HEK293 (cell line): ENCODE measurements at regions not wholly inside any gene's neighbourhood (a gene's known extent, or its start where the extent isn't known, plus 50 kb on each side); places are given as distances from the start of the nearest gene placed in this dataset.

Experiments
- CTCF ChIA-PET: fragments of 350-600 bp; formaldehyde crosslinking; extraction: SDS; loops from one replicate; lab custom pipeline; 2021; ENCODE audit warnings: antibody characterized with exemption; lab: Yijun Ruan, JAX
- POLR2A ChIA-PET: fragments of 300-600 bp; formaldehyde crosslinking; extraction: SDS; loops from one replicate; lab custom pipeline; 2020; ENCODE audit warnings: antibody characterized with exemption, inconsistent platforms; lab: Yijun Ruan, JAX
- H3K27ac ChIP-seq: fragments of 200-500 bp; sonication (Bioruptor generic); 2 replicates; pipeline ENCODE4 v1.5.1; 2014; ENCODE audit warnings: low read depth, low read length, control low read depth, inconsistent platforms; ENCODE audit errors: extremely low read depth
- H3K36me3 ChIP-seq, 2 experiments: fragments of 200-500 bp in 1 of 2; sonication (Bioruptor generic) in 1 of 2; 1 replicate in 1 of 2; 2 replicates in 1 of 2; pipeline ENCODE4 v1.5.1; 2014 to 2017; ENCODE audit warnings: inconsistent platforms in 2 of 2, low read length in 2 of 2; ENCODE audit not compliant: control insufficient read depth in 2 of 2, insufficient read depth in 1 of 2
- H3K4me1 ChIP-seq: fragments of 200-500 bp; sonication (Bioruptor generic); 2 replicates; pipeline ENCODE4 v1.5.1; 2014; ENCODE audit warnings: mild to moderate bottlenecking, low read length, inconsistent platforms; ENCODE audit not compliant: control insufficient read depth, insufficient read depth
- H3K4me3 ChIP-seq: 2 replicates; pipeline ENCODE4 v1.5.1; 2011; ENCODE audit warnings: low read depth, mild to moderate bottlenecking, control low read depth, low read length, moderate library complexity
- H3K9me3 ChIP-seq: fragments of 200-500 bp; sonication (Bioruptor generic); 2 replicates; pipeline ENCODE4 v1.5.1; 2014; ENCODE audit warnings: low read depth, low read length, inconsistent platforms; ENCODE audit not compliant: control insufficient read depth, insufficient read depth
- BCL11A ChIP-seq: fragments of 450-650 bp; formaldehyde crosslinking; IDR thresholded peaks from 2 replicates; pipeline ENCODE4 v1.5.1; 2016; ENCODE audit warnings: low read depth, missing biosample characterization, missing genetic modification characterization
- GLIS1 ChIP-seq: fragments of 450-650 bp; formaldehyde crosslinking; IDR thresholded peaks from 2 replicates; pipeline ENCODE4 v1.5.1; 2016; ENCODE audit warnings: missing biosample characterization, missing genetic modification characterization
- HOXA7 ChIP-seq: sonication (generic); formaldehyde crosslinking; IDR thresholded peaks from 2 replicates; pipeline ENCODE4 v1.8.1; 2022; ENCODE audit warnings: missing genetic modification reagents, borderline replicate concordance
- KLF7 ChIP-seq: fragments of 450-650 bp; formaldehyde crosslinking; IDR thresholded peaks from 2 replicates; pipeline ENCODE4 v1.5.1; 2016; ENCODE audit warnings: missing biosample characterization, missing genetic modification characterization, borderline replicate concordance
- MEIS1 ChIP-seq: sonication (generic); formaldehyde crosslinking; IDR thresholded peaks from 2 replicates; pipeline ENCODE4 v1.8.1; 2022; ENCODE audit warnings: missing genetic modification reagents, mild to moderate bottlenecking, borderline replicate concordance
- PBX3 ChIP-seq: sonication (generic); formaldehyde crosslinking; IDR thresholded peaks from 2 replicates; pipeline ENCODE4 v1.8.1; 2022; ENCODE audit warnings: mild to moderate bottlenecking, moderate library complexity, missing genetic modification reagents
- PRDM4 ChIP-seq: fragments of 450-650 bp; formaldehyde crosslinking; IDR thresholded peaks from 2 replicates; pipeline ENCODE4 v1.5.1; 2017; ENCODE audit warnings: missing biosample characterization, missing genetic modification characterization
- SETDB1 ChIP-seq: IDR thresholded peaks from one replicate; pipeline ENCODE4 v1.6.1; 2017; ENCODE audit warnings: mild to moderate bottlenecking, low read length, moderate library complexity, mixed read lengths; ENCODE audit not compliant: insufficient read length
- SP7 ChIP-seq: fragments of 450-650 bp; formaldehyde crosslinking; IDR thresholded peaks from 2 replicates; pipeline ENCODE4 v1.5.1; 2016; ENCODE audit warnings: missing biosample characterization, missing genetic modification characterization
- TRIM28 ChIP-seq: IDR thresholded peaks from 2 replicates; pipeline ENCODE4 v1.6.1; 2011; ENCODE audit warnings: low read length, control low read depth, borderline replicate concordance
- ZNF10 ChIP-seq: fragments of 450-650 bp; formaldehyde crosslinking; IDR thresholded peaks from 2 replicates; pipeline ENCODE4 v1.5.1; 2017; ENCODE audit warnings: missing biosample characterization, missing genetic modification characterization
- ZNF214 ChIP-seq: fragments of 450-650 bp; formaldehyde crosslinking; IDR thresholded peaks from 2 replicates; pipeline ENCODE4 v1.5.1; 2017; ENCODE audit warnings: missing biosample characterization, mild to moderate bottlenecking, missing genetic modification characterization, borderline replicate concordance
- ZNF221 ChIP-seq: fragments of 450-650 bp; formaldehyde crosslinking; IDR thresholded peaks from 2 replicates; pipeline ENCODE4 v1.5.1; 2017; ENCODE audit warnings: missing biosample characterization, missing genetic modification characterization, borderline replicate concordance
- ZNF433 ChIP-seq: fragments of 450-650 bp; formaldehyde crosslinking; IDR thresholded peaks from 2 replicates; pipeline ENCODE4 v1.5.1; 2016; ENCODE audit warnings: missing biosample characterization, missing genetic modification characterization, low read depth
- ZNF513 ChIP-seq: fragments of 450-650 bp; IDR thresholded peaks from 2 replicates; pipeline ENCODE4 v1.5.1; 2018; ENCODE audit warnings: missing biosample characterization, missing genetic modification characterization
- ZNF621 ChIP-seq: fragments of 450-650 bp; formaldehyde crosslinking; IDR thresholded peaks from 2 replicates; pipeline ENCODE4 v1.5.1; 2017; ENCODE audit warnings: missing biosample characterization, missing genetic modification characterization

GRCh38 chr10:36157486-36157885 is 515.4 kb upstream of the FZD8 start:
- Histone ChIP-seq H3K4me1 (no peaks in the 10 kb centered on the region), H3K27ac (no peak overlapping the region), H3K9me3 (no peaks in the 10 kb centered on the region), H3K36me3 (no peaks in the 10 kb centered on the region), H3K4me3 (no peak overlapping the region)
- POLR2A ChIA-PET, result no interaction called here
- TF ChIP-seq PRDM4 (tag by site-specific recombination) (no peak), SP7 (tag by site-specific recombination) (no peak), ZNF221 (tag by site-specific recombination) (no peak), ZNF513 (tag by site-specific recombination) (no peak)
- TF ChIP-seq, all 188 proteins: peak for 0
- CTCF ChIA-PET, result no interaction called here

GRCh38 chr10:36148207-36148606 is 506.1 kb upstream of the FZD8 start:
- no peak for TF ChIP-seq KLF7 (tag by site-specific recombination)
- no peak for TF ChIP-seq ZNF10 (tag by site-specific recombination)
- TF ChIP-seq HOXA7 (CRISPR knock-in tag), result no peak
- TF ChIP-seq ZNF214 (tag by site-specific recombination), result no peak
- no peak for TF ChIP-seq BCL11A (tag by site-specific recombination)
- no peak for TF ChIP-seq GLIS1
- TF ChIP-seq ZNF621 (tag by site-specific recombination), result no peak
- TF ChIP-seq PBX3 (CRISPR knock-in tag), result no peak
- no peak for TF ChIP-seq ZNF433
- Histone ChIP-seq H3K36me3 (no peaks in the 10 kb centered on the region), H3K27ac (no peak overlapping the region), H3K9me3 (no peaks in the 10 kb centered on the region), H3K4me3 (no peak overlapping the region), H3K4me1 (no peaks in the 10 kb centered on the region)
- POLR2A ChIA-PET, result no interaction called here
- CTCF ChIA-PET, result no interaction called here

- peak; percentile 90 for TF ChIP-seq TRIM28
- peak; percentile 97 for TF ChIP-seq SETDB1
- TF ChIP-seq MEIS1, result no peak
- TF ChIP-seq, all 188 proteins: peak for 2
- POLR2A ChIA-PET, result no interaction called here
- Histone ChIP-seq H3K9me3 (no peaks in the 10 kb centered on the region), H3K4me1 (no peaks in the 10 kb centered on the region), H3K27ac (no peak overlapping the region), H3K4me3 (no peak overlapping the region), H3K36me3 (no peaks in the 10 kb centered on the region)
- CTCF ChIA-PET, result no interaction called here
Observed at GRCh38 chr10:36147529-36147928, 505.4 kb upstream of the FZD8 start.
